OCI-LY3 (cell line): ENCODE measurements at regions not wholly inside any gene's neighbourhood (a gene's known extent, or its start where the extent isn't known, plus 50 kb on each side); places are given as distances from the start of the nearest gene placed in this dataset.

Experiments used
- EZH2phosphoT487 ChIP-seq: fragments of 200-600 bp; shearing (Covaris generic); IDR thresholded peaks from 2 replicates; pipeline ENCODE4 v1.6.1; 2018; ENCODE audit warnings: antibody characterized with exemption, mixed run types, low read depth
- TF ChIP-seq, protein P1 (sequence below): fragments of 200-600, 300-600 bp; sonication (generic); IDR thresholded peaks from 2 replicates; pipeline ENCODE4 v1.5.1; 2014; ENCODE audit warnings: antibody characterized with exemption, low read length, low read depth

DNA sequence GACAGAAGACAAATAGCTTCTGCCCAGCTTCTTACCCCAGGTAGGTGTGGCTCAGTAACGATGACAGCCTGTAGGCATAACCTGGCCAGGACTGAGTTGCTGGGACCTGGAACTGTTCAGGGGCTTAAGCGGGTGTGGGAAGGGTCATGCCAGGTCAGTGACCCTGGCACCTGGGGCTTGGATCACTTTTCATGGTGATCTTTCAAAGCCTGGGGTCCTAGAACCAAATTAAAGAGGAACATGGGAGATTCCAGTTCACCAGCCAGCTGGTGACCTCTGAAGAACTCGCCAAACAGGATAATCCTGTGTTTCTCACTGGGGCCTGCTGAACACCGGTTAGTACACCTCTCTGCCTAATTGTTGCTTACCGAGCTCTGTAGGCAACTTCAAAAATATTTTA lies 102.6 kb upstream of the LMNTD1 start:
- TF ChIP-seq, protein P1, sequence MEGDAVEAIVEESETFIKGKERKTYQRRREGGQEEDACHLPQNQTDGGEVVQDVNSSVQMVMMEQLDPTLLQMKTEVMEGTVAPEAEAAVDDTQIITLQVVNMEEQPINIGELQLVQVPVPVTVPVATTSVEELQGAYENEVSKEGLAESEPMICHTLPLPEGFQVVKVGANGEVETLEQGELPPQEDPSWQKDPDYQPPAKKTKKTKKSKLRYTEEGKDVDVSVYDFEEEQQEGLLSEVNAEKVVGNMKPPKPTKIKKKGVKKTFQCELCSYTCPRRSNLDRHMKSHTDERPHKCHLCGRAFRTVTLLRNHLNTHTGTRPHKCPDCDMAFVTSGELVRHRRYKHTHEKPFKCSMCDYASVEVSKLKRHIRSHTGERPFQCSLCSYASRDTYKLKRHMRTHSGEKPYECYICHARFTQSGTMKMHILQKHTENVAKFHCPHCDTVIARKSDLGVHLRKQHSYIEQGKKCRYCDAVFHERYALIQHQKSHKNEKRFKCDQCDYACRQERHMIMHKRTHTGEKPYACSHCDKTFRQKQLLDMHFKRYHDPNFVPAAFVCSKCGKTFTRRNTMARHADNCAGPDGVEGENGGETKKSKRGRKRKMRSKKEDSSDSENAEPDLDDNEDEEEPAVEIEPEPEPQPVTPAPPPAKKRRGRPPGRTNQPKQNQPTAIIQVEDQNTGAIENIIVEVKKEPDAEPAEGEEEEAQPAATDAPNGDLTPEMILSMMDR, result no peak
- TF ChIP-seq EZH2phosphoT487, result no peak
